H1 (cell line): ENCODE measurements at regions not wholly inside any gene's neighbourhood (a gene's known extent, or its start where the extent isn't known, plus 50 kb on each side); places are given as distances from the start of the nearest gene placed in this dataset.

Experiments used
- CHD7 ChIP-seq: fragments of 300-600 bp; sonication (generic); IDR thresholded peaks from 2 replicates; pipeline ENCODE4 v1.7.1; 2012; ENCODE audit warnings: low read length, moderate library complexity, mild to moderate bottlenecking, inconsistent platforms; ENCODE audit not compliant: insufficient replicate concordance
- EZH2 ChIP-seq: fragments of 200-600 bp; sonication (generic); IDR thresholded peaks from 2 replicates; pipeline ENCODE4 v1.7.1; 2012; ENCODE audit warnings: low read depth, mild to moderate bottlenecking, moderate library complexity, low read length, inconsistent platforms; ENCODE audit not compliant: severe bottlenecking
- JUN ChIP-seq: IDR thresholded peaks from 2 replicates; pipeline ENCODE4 v1.6.1; 2011; ENCODE audit warnings: low read depth, mild to moderate bottlenecking, improper control_type of control experiment, low read length
- JUND ChIP-seq: IDR thresholded peaks from 2 replicates; pipeline ENCODE4 v1.6.1; 2011; ENCODE audit warnings: mild to moderate bottlenecking, improper control_type of control experiment, low read length
- KDM5A ChIP-seq: fragments of 200-600 bp; IDR thresholded peaks from 2 replicates; pipeline ENCODE4 v1.7.1; 2012; ENCODE audit warnings: mild to moderate bottlenecking, low read length, inconsistent platforms, mixed read lengths
- POLR2A ChIP-seq, 2 experiments: IDR thresholded peaks; 1 replicate in 1 of 2; 2 replicates in 1 of 2; pipeline ENCODE4 v1.6.1; 2011; ENCODE audit warnings: low read depth in 2 of 2, low read length in 2 of 2, mild to moderate bottlenecking in 2 of 2; ENCODE audit errors: control extremely low read depth in 1 of 2
- RBBP5 ChIP-seq: IDR thresholded peaks from 2 replicates; pipeline ENCODE4 v1.7.1; 2012; ENCODE audit warnings: low read depth, mild to moderate bottlenecking, inconsistent platforms, low read length, moderate library complexity, borderline replicate concordance
- SUZ12 ChIP-seq: fragments of 200-600 bp; sonication (generic); IDR thresholded peaks from 2 replicates; pipeline ENCODE4 v1.6.1; 2012; ENCODE audit warnings: mild to moderate bottlenecking, inconsistent platforms, low read length, moderate library complexity, mixed read lengths
- TEAD4 ChIP-seq: IDR thresholded peaks from 2 replicates; pipeline ENCODE4 v1.6.1; 2012; ENCODE audit warnings: low read depth, low read length, inconsistent platforms, mixed read lengths

- TF ChIP-seq CHD7 (no peak), RBBP5 (no peak), JUN (no peak), POLR2A (IDR thresholded peaks at IDR 0.05; ENCODE audit: control extremely low read depth in 1 of 2, low read depth in 2 of 2, low read length in 2 of 2) (no peak), KDM5A (no peak), SUZ12 (no peak), EZH2 (no peak), JUND (no peak), TEAD4 (no peak)
These were observed 88.3 kb upstream of the PIK3CG start (continued) for GRCh38 chr7:106776618-106777347.
